SU-DHL-6 (cell line): ENCODE measurements at regions not wholly inside any gene's neighbourhood (a gene's known extent, or its start where the extent isn't known, plus 50 kb on each side); places are given as distances from the start of the nearest gene placed in this dataset.

Experiments
- EZH2phosphoT487 ChIP-seq: fragments of 200-600 bp; sonication (generic), shearing (Covaris generic); conservative IDR thresholded peaks from 2 replicates; pipeline ENCODE4 v1.6.1; 2018; ENCODE audit warnings: mild to moderate bottlenecking, antibody characterized with exemption, low read length, moderate library complexity, mixed read lengths
- TF ChIP-seq, protein P1 (sequence below): fragments of 200-600 bp; sonication (generic); IDR thresholded peaks from one replicate; pipeline ENCODE4 v1.5.1; 2017; ENCODE audit warnings: antibody characterized with exemption, mild to moderate bottlenecking, low read length, moderate library complexity; ENCODE audit not compliant: insufficient read depth, poor library complexity, severe bottlenecking

- TF ChIP-seq, protein P1, sequence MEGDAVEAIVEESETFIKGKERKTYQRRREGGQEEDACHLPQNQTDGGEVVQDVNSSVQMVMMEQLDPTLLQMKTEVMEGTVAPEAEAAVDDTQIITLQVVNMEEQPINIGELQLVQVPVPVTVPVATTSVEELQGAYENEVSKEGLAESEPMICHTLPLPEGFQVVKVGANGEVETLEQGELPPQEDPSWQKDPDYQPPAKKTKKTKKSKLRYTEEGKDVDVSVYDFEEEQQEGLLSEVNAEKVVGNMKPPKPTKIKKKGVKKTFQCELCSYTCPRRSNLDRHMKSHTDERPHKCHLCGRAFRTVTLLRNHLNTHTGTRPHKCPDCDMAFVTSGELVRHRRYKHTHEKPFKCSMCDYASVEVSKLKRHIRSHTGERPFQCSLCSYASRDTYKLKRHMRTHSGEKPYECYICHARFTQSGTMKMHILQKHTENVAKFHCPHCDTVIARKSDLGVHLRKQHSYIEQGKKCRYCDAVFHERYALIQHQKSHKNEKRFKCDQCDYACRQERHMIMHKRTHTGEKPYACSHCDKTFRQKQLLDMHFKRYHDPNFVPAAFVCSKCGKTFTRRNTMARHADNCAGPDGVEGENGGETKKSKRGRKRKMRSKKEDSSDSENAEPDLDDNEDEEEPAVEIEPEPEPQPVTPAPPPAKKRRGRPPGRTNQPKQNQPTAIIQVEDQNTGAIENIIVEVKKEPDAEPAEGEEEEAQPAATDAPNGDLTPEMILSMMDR = no peak
- TF ChIP-seq EZH2phosphoT487 = no peak
Observed at GRCh38 chr14:61130512-61131260, 149.6 kb downstream of the SLC38A6 start.
